ENCODE measurements at regions not wholly inside any gene's neighbourhood (a gene's known extent, or its start where the extent isn't known, plus 50 kb on each side); places are given as distances from the start of the nearest gene placed in this dataset.

DNA sequence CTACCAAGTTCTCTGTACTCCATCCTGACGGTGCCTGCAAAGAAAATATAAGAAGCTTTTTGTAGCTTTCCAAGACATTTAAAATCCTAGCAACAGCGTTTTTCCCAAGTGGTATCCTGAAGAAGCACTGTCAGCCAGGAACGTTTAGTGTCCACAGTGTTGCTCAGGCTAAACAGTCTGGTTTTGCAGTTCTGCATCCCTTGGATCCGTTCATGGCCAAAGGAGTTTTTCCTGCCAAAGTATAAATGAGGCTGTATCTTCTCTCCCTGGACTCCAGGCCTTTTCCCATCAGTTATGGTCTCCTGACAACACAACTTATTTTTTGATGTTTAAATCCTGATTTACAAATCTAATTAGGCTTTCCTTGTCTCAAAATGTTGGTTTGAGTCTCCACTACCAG is 925.8 kb downstream of the TLE1 start:
- TF ChIP-seq, protein P1, sequence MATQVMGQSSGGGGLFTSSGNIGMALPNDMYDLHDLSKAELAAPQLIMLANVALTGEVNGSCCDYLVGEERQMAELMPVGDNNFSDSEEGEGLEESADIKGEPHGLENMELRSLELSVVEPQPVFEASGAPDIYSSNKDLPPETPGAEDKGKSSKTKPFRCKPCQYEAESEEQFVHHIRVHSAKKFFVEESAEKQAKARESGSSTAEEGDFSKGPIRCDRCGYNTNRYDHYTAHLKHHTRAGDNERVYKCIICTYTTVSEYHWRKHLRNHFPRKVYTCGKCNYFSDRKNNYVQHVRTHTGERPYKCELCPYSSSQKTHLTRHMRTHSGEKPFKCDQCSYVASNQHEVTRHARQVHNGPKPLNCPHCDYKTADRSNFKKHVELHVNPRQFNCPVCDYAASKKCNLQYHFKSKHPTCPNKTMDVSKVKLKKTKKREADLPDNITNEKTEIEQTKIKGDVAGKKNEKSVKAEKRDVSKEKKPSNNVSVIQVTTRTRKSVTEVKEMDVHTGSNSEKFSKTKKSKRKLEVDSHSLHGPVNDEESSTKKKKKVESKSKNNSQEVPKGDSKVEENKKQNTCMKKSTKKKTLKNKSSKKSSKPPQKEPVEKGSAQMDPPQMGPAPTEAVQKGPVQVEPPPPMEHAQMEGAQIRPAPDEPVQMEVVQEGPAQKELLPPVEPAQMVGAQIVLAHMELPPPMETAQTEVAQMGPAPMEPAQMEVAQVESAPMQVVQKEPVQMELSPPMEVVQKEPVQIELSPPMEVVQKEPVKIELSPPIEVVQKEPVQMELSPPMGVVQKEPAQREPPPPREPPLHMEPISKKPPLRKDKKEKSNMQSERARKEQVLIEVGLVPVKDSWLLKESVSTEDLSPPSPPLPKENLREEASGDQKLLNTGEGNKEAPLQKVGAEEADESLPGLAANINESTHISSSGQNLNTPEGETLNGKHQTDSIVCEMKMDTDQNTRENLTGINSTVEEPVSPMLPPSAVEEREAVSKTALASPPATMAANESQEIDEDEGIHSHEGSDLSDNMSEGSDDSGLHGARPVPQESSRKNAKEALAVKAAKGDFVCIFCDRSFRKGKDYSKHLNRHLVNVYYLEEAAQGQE (IDR thresholded peaks at IDR 0.05; ENCODE audit: insufficient read depth in 1 of 2, low read depth in 2 of 2, low read length in 2 of 2) = no peak
- TF ChIP-seq FOXP2 (optimal IDR thresholded peaks at IDR 0.05; ENCODE audit: borderline replicate concordance, extremely low read depth, extremely low read length, insufficient read depth) = no peak
- no peak for TF ChIP-seq SIN3A (IDR thresholded peaks at IDR 0.05; ENCODE audit: borderline replicate concordance, insufficient read depth, low read length)
- no peak for TF ChIP-seq POLR2AphosphoS5 (IDR thresholded peaks at IDR 0.05; ENCODE audit: low read depth, low read length)
- no peak for TF ChIP-seq TAF1 (IDR thresholded peaks at IDR 0.05; ENCODE audit: borderline replicate concordance, insufficient read depth, low read length)

DNA sequence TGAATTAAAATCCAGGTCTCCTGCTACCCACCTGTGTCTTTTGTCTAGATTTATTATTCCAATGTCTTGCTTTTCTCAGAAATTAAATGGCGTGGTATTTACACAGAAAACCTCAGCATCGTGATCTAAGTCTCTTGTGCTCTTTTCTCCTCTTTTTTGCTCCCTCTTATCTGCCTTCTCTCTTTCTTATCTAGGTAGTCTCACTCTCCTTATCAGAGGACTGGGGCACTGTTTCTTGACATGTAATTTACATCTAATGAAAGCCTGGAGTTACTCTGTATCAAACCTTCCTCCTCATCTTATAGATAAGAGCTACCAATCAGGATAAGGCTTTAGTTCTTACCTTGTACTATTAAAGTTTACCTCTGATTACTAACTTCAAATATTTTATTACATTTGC is 933.8 kb downstream of the TLE1 start:
- TF ChIP-seq FOXP2 (optimal IDR thresholded peaks at IDR 0.05; ENCODE audit: borderline replicate concordance, extremely low read depth, extremely low read length, insufficient read depth) (no peak), SIN3A (IDR thresholded peaks at IDR 0.05; ENCODE audit: borderline replicate concordance, insufficient read depth, low read length) (no peak), POLR2AphosphoS5 (IDR thresholded peaks at IDR 0.05; ENCODE audit: low read depth, low read length) (no peak), TAF1 (IDR thresholded peaks at IDR 0.05; ENCODE audit: borderline replicate concordance, insufficient read depth, low read length) (no peak)
- TF ChIP-seq, protein P1 (IDR thresholded peaks at IDR 0.05; ENCODE audit: insufficient read depth in 1 of 2, low read depth in 2 of 2, low read length in 2 of 2) = no peak

DNA sequence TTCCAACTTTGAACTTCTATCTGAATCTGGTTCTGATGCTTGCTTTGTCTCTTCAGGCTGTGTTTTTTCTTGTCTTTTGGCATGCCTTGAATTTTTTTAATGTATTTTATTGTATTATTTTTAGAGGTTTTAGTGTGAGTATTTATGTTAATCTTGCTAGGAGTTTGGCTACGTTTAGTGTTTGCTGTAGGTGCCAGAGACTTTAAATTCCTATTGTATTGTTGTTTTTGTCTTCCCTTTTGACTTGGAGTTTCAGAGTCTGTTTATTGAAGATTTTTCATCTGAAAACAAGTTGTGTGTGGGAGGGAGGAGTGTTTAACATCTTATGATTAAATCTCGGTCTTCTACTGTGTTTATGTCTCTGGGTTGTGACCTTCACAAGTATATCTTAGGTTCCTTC is 956.8 kb downstream of the TLE1 start:
- TF ChIP-seq SIN3A (IDR thresholded peaks at IDR 0.05; ENCODE audit: borderline replicate concordance, insufficient read depth, low read length) = no peak
- TF ChIP-seq, protein P1 (IDR thresholded peaks at IDR 0.05; ENCODE audit: insufficient read depth in 1 of 2, low read depth in 2 of 2, low read length in 2 of 2) = no peak
- TF ChIP-seq FOXP2 (optimal IDR thresholded peaks at IDR 0.05; ENCODE audit: borderline replicate concordance, extremely low read depth, extremely low read length, insufficient read depth) = no peak
- no peak for TF ChIP-seq TAF1 (IDR thresholded peaks at IDR 0.05; ENCODE audit: borderline replicate concordance, insufficient read depth, low read length)

DNA sequence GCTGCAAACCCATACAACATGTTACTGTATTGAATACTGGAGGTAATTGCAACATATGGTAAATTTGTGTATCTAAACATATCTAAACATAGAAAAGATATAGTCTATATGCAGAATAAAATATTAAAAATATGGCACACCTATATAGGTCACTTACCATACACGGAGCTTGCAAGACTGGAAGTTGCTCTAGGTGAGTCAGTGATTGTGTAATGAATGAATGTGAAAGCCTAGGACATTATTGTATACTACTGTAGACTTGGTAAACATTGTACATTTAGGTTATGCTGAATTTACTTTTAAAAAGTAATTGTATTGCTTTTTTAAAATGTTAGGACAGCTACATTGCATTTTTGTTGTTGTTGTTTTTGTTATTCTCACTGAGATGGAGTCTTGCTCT is 968.8 kb downstream of the TLE1 start:
- TF ChIP-seq, protein P1 (IDR thresholded peaks at IDR 0.05; ENCODE audit: insufficient read depth in 1 of 2, low read depth in 2 of 2, low read length in 2 of 2) = no peak

DNA sequence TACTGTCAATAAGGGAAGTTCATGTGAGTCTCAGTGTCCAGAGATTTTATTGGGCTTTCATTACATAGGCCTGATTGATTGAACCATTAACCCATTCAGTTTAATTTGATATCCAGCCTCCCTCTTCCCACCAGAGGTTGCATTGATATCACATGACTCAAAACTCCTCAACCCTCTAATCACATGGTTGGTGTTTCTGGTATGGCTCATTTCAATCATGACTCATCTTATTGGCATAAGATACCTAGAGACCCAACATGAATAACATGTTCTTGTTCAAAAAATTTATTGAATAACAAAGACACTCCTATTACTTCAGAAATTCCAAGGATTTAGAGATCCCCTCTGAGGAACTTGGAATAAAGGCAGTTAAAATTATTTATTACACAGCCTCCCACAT is 982.2 kb downstream of the TLE1 start:
- TF ChIP-seq, protein P1 (IDR thresholded peaks at IDR 0.05; ENCODE audit: insufficient read depth in 1 of 2, low read depth in 2 of 2, low read length in 2 of 2) = no peak
- TF ChIP-seq POLR2AphosphoS5 (IDR thresholded peaks at IDR 0.05; ENCODE audit: low read depth, low read length) (no peak), SIN3A (IDR thresholded peaks at IDR 0.05; ENCODE audit: borderline replicate concordance, insufficient read depth, low read length) (no peak), FOXP2 (optimal IDR thresholded peaks at IDR 0.05; ENCODE audit: borderline replicate concordance, extremely low read depth, extremely low read length, insufficient read depth) (no peak), TAF1 (IDR thresholded peaks at IDR 0.05; ENCODE audit: borderline replicate concordance, insufficient read depth, low read length) (no peak)
